SIG-M5 treated with dmso at 0.1 percent for 504 hours (cell line): ENCODE measurements at regions not wholly inside any gene's neighbourhood (a gene's known extent, or its start where the extent isn't known, plus 50 kb on each side); places are given as distances from the start of the nearest gene placed in this dataset.
"Not testable (repeated sequence)": the region's sequence is repeated elsewhere in the genome, so short reads cannot be mapped to it uniquely, and the experiment has no call there.

Source experiments
- DNase-seq: peaks from one replicate; lab custom pipeline; 2025; ENCODE audit not compliant: unreplicated experiment; lab: John Stamatoyannopoulos, UW

DNA sequence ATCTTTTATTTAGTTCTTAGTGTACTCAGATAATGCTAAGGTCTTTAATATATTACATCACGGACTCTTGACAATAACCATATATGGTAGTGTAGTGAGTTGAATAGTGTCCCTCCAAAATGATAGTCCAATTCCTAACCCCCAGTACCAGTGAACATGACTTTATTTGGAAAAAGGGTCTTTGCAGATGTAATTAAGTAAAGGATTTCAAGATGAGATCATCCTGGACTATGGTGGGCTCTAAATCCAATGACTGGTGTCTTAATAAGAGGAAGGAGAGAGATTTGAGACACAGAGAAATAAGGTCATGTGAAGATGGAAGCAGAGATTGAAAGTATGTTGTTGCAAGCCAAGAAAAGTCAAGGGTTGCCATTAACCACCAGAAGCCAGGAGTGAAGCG is 236.5 kb upstream of the DIPK2B start:
- no peak for DNase-seq

DNA sequence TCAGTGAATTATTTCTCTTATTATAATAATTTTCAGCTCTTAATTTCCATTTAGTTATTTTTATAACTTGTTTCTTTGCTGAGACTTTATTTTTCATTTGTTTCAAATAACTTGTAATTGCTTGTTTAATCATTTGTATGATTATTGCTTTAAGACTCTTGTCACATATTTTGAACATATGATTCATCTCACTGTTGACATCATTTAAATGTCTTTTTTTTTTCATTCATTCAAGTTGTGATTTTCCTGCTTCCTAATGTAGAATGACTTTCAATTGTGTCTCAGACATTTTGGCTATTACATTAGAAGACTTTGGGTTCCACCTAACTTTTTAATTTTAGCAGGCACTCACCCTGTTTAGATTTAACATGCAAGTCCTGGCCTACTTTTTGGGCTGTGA is 234.8 kb upstream of the DIPK2B start:
- DNase-seq, result no peak

GRCh38 chrX:45434231-45434630 is 233.6 kb upstream of the DIPK2B start:
- no peak for DNase-seq

DNA sequence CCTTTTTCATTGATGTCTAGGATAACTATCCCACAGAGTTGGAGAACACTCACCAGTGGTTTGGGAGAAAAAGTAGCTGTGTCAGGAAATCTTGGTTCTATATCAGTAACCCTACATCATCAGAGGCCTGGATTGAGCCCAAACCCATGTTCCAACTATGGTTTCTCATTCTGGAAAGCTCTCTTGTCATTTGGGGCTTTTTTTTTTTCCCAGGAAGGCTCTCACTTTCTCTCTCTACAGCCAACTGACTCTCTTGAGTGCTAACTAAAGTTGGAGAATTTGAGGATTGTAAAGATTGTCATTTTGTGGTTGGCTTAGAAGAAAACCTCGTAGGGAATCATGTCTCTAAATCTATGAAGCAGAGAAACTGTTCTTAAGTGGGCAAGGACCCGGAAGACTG is 228.2 kb upstream of the DIPK2B start:
- no peak for DNase-seq

GRCh38 chrX:45424326-45424725 is 223.7 kb upstream of the DIPK2B start:
- DNase-seq, result no peak

GRCh38 chrX:45422216-45422925 is 221.7 kb upstream of the DIPK2B start:
- DNase-seq, result no peak

DNA sequence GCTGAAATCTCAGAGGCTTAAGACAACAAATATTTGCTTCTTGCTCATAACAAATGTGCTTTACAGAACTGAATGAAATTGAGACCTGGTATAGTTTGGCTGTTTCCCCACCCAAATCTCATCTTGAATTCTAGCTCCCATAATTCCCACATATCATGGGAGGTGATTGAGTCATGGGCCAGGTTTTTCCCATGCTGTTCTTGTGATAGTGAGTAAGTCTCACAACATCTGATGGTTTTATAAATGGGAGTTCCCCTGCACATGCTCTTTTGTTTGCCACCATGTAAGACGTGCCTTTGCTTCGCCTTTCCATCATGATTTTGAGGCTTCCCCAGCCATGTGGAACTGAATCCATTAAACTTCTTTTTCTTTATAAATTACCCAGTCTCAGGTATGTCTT is 221.1 kb upstream of the DIPK2B start:
- no peak for DNase-seq

DNA sequence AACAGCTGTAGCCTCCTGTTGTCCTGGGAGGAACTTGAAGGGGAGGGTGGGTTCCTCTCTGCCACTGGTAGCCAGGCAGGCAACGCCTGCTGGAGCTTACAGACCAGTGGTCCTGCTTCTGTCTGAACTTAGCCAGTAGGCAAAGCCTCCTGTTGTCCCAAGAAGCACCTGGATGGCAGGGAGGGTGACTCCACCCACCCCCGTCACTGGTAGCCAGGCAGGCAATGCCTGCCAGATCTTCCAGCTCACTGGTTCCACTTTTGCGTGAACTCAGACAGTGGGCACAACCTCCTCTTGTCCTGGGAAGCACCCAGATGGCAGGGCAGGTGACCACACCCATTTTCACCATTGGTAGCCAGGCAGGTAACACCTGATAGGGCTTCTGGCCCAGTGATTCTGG is 203.5 kb upstream of the DIPK2B start:
- no peak for DNase-seq

- no peak for DNase-seq
These were observed 201.2 kb upstream of the DIPK2B start for GRCh38 chrX:45401923-45402322.

DNA sequence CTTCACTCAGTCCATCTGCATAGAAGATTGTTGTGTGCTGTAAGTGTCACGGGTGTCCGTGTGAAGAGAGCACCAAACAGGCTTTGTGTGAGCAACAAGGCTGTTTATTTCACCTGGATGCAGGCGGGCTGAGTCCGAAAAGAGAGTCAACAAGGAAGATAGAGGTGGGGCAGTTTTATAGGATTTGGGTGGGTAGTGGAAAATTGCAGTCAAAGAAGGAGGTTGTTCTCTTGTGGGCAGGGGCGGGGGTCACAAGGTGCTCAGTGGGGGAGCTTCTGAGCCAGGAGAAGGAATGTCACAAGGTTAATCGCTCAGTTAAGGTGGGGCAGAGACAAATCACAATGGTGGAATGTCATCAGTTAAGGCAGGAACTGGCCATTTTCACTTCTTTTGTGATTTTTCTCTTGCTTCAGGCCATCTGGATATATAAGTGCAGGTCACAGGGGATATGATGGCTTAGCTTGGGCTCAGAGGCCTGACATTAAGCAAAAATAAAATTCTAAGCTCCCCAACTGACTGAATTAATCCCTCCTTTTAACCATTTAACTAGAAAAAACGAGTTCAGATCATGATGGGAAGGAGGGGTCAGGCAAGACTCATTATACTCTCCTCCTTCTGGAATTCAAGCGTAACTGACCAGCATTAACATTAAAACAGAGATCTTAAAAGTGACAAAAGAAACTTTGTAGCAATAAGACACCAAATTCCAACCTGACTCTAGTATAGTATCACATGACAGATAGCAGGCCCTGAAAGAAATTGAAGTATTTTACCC is 200.5 kb upstream of the DIPK2B start:
- not testable (repeated sequence) for DNase-seq

GRCh38 chrX:45400027-45400779 is 199.5 kb upstream of the DIPK2B start:
- no peak for DNase-seq

- DNase-seq, result no peak
These were observed 185.1 kb upstream of the DIPK2B start for GRCh38 chrX:45385757-45386156.

DNA sequence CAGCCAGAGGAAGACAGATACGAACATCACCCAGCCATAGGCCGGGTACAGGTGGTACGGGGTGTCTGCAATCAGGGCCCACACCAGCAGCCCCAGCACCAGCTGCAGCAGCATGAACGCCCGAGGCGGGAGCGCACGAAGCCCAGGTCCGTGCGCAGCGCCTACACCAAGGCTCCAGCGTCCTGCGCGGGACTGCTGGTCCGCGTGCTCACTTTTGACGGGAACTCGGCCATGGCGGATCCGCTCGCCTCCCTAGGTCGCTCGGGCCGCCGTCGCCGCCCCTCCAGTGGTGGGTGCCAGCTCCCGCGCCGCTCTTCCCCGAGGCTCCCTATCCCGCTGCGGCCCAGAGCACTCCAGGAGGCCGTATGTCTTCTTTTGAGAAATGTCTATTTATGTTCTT is 181.2 kb upstream of the DIPK2B start:
- no peak for DNase-seq

GRCh38 chrX:45381366-45381765 is 180.7 kb upstream of the DIPK2B start:
- no peak for DNase-seq

DNA sequence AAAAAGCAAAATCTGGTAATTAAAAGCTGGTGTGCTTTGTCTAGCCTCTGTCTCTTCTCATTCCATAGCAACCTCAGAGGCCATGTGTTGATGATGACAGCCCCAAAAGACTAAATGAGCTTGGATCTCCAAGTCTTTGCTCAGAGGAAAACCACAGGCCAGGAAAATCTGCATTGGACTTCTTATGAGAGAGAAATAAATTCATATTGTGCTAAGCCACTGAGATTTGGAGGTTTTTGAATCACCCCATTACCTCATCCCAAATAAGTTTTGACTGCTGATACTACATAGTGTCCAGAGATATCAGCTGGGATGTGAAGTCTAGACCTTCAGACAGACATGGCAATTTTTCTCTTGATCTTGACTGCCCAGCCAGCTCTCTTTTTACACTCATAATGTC is 178.6 kb upstream of the DIPK2B start:
- DNase-seq, result no peak

GRCh38 chrX:45372151-45372550 is 171.5 kb upstream of the DIPK2B start:
- no peak for DNase-seq

DNA sequence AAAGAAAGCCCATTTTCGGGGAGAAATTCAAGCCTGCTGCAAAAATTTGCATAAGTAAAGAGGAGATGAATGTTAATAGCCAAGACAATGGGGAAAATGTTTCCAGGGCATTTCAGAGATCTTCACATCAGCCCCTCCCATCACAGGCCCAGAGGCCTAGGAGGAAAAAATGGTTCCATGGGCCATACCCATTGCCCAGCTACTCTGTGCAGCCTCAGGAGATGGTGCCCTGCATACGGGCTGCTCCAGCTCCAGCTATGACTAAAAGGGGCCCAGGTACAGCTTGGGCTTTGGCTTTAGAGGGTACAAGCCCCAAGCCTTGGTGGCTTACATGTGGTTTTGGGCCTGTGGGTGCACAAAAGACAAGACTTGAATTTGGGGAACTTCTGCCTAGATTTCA is 168.0 kb upstream of the DIPK2B start:
- DNase-seq, result no peak

DNA sequence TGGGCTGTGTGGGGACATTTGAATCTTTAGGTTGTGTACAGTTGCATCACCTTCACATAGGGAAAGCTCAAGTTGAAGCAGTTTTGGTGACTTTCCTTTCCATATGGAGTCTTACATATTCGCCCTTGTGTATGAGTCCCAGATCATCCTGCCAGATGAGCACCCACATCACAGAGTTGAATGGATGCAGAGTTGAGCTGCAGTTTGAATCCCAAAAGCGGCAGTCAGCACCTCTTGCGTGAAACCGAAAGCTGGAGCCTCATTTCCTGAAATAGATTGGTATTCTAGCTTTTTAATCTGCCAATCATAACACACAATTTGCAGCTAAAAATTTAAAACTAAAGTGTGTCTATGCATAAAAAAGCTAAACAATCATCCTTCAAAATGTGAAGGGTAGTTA is 162.9 kb upstream of the DIPK2B start:
- no peak for DNase-seq

DNA sequence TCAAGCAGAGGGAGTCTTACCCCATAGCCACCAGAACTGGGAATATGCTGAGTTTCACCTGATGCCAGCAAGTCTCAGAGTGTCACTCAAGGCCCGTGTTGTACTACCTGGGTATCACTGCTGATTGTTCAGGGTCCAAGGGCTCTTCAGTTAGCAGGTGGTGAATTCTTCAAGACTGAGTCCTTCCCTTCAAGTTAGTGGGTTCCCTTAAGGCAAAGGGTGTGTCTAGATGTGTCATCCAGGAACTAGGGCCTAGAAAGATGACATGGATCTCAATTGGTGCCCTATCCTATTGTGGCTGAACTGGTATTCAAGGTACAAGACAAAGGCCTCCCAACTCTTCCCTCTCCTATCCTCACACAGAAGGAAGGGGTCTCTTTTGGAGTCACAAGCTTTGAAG is 159.9 kb upstream of the DIPK2B start:
- DNase-seq, result no peak

DNA sequence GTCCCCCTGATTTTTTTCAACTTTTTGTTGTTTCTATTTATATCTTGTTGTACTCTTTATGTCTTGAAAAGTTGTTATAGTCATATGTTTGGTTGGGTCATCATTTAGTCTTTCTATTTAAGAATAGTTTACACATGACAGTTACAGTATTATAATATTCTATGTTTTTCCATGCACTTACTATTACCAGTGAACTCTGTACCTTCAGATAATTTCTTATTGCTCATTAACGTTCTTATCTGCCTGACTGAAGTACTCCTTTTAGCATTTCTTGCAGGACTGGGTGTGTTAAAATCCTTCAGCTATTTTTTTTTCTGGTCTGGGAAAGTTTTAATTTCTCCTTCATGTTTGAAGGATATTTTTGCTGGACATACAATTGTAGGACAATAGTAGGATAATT is 157.7 kb upstream of the DIPK2B start:
- no peak for DNase-seq

DNA sequence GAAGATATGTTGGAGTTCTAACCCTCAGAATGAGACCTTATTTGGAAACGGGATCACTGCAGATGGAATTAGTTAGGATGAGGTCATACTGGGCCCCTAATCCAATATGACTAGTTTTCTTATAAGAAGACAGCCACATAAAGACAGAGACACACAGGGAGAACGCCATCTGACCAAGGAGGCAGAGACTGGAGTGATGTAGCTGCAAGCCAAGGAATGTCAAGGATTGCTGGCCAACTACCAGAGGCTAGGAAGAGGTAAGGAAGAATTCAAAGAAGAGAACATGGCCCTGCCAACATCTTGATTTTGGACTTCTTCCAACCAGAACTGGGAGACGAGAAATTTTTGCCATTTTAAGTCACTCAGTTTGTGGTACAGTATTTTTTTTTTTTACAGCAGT is 152.8 kb upstream of the DIPK2B start:
- no peak for DNase-seq

GRCh38 chrX:45352611-45353010 is 151.9 kb upstream of the DIPK2B start:
- DNase-seq, result no peak
